ENCODE measurements at regions not wholly inside any gene's neighbourhood (a gene's known extent, or its start where the extent isn't known, plus 50 kb on each side); places are given as distances from the start of the nearest gene placed in this dataset.

DNA sequence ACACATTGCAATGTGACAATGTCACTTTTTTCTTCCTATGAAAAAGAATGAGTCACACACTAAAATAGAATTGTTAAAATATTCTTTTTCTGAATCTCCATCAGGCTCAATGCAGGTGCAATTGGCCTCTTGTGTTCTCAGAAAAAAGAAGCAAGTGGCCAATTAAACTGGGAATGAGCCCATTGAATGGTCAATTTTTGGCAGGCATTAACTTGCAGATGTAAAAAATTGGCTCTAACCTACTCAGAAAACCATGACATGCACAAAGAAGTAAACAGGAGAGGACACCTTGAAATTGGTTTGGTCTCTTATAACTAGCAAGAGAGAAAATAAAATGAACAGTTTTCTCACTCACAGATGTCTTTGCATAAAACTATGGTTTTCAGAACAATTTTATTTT is 820.8 kb downstream of the TBL1XR1 start:
- TF ChIP-seq CTCF (conservative IDR thresholded peaks at IDR 0.05; ENCODE audit: low read length) (no peak), EZH2phosphoT487 (IDR thresholded peaks at IDR 0.05; ENCODE audit: borderline replicate concordance, low read depth, low read length) (no peak)
